RWPE2 (cell line): ENCODE measurements at regions not wholly inside any gene's neighbourhood (a gene's known extent, or its start where the extent isn't known, plus 50 kb on each side); places are given as distances from the start of the nearest gene placed in this dataset.

Source experiments
- ATAC-seq: fragments of 200-7000 bp; cut with Tn5 transposase; 3 replicates; pipeline ENCODE4 v1.9.1; 2021; ENCODE audit warnings: low read depth
- DNase-seq: peaks from one replicate; pipeline ENCODE4 v3.0.0-alpha.2; 2020; ENCODE audit warnings: low spot score
- H3K27ac ChIP-seq: fragments of 450-650 bp; 2 replicates; pipeline ENCODE4 v1.5.1; 2017; ENCODE audit warnings: mild to moderate bottlenecking; ENCODE audit not compliant: poor library complexity, severe bottlenecking
- H3K27me3 ChIP-seq: fragments of 250-450 bp; sonication (Bioruptor Pico); 2 replicates; pipeline ENCODE4 v1.5.1; 2021; ENCODE audit warnings: mild to moderate bottlenecking, moderate library complexity; ENCODE audit not compliant: insufficient read depth, poor library complexity, severe bottlenecking
- H3K36me3 ChIP-seq: fragments of 250-450 bp; sonication (Bioruptor Pico); 2 replicates; pipeline ENCODE4 v1.5.1; 2020; ENCODE audit warnings: low read depth, mild to moderate bottlenecking, moderate library complexity
- H3K4me1 ChIP-seq: fragments of 250-450 bp; sonication (Bioruptor Pico); 2 replicates; pipeline ENCODE4 v1.5.1; 2021; ENCODE audit warnings: mild to moderate bottlenecking, moderate library complexity; ENCODE audit not compliant: insufficient read depth, poor library complexity, severe bottlenecking
- H3K4me3 ChIP-seq: fragments of 250-450 bp; sonication (Bioruptor Pico); 2 replicates; pipeline ENCODE4 v1.5.1; 2021; ENCODE audit warnings: mild to moderate bottlenecking, moderate library complexity; ENCODE audit not compliant: severe bottlenecking
- H3K9me3 ChIP-seq: fragments of 250-450 bp; sonication (Bioruptor Pico); 2 replicates; pipeline ENCODE4 v1.5.1; 2021; ENCODE audit warnings: mild to moderate bottlenecking, moderate library complexity; ENCODE audit not compliant: severe bottlenecking
- TF ChIP-seq, protein P1 (sequence below): fragments of 450-650 bp; IDR thresholded peaks from one replicate; pipeline ENCODE4 v1.5.1; 2017; ENCODE audit warnings: mild to moderate bottlenecking, moderate library complexity; ENCODE audit not compliant: poor library complexity, severe bottlenecking

DNA sequence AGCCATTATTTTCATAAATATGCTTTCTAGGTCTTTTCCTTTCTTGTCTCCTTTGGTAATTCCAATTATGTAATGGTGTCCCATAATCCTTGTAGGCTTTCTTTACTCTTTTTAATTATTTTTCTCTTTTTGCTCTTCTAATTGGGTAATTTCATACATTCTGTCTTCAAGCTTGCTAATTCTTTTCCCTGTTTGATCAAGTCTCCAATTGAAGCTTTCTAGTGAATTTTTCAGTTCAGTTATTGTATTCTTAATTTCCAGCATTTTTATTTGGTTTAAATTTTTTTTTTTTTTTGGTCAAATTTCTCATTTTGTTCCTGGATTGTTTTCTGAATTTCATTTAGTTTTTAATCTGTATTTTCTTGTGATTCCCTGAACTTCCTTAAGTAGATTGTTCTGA lies 74.9 kb upstream of the UST start:
- peaks cover 8% of the 10 kb centered on the region for H3K9me3 ChIP-seq
- no peaks in the 10 kb centered on the region for H3K4me1 ChIP-seq
- TF ChIP-seq, protein P1, sequence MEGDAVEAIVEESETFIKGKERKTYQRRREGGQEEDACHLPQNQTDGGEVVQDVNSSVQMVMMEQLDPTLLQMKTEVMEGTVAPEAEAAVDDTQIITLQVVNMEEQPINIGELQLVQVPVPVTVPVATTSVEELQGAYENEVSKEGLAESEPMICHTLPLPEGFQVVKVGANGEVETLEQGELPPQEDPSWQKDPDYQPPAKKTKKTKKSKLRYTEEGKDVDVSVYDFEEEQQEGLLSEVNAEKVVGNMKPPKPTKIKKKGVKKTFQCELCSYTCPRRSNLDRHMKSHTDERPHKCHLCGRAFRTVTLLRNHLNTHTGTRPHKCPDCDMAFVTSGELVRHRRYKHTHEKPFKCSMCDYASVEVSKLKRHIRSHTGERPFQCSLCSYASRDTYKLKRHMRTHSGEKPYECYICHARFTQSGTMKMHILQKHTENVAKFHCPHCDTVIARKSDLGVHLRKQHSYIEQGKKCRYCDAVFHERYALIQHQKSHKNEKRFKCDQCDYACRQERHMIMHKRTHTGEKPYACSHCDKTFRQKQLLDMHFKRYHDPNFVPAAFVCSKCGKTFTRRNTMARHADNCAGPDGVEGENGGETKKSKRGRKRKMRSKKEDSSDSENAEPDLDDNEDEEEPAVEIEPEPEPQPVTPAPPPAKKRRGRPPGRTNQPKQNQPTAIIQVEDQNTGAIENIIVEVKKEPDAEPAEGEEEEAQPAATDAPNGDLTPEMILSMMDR, result no peak
- DNase-seq (no peak), ATAC-seq (no peak)
- H3K36me3 ChIP-seq, result no peaks in the 10 kb centered on the region
- no peaks in the 10 kb centered on the region for H3K27me3 ChIP-seq
- H3K4me3 ChIP-seq, result no peak overlapping the region
- no peak overlapping the region for H3K27ac ChIP-seq

DNA sequence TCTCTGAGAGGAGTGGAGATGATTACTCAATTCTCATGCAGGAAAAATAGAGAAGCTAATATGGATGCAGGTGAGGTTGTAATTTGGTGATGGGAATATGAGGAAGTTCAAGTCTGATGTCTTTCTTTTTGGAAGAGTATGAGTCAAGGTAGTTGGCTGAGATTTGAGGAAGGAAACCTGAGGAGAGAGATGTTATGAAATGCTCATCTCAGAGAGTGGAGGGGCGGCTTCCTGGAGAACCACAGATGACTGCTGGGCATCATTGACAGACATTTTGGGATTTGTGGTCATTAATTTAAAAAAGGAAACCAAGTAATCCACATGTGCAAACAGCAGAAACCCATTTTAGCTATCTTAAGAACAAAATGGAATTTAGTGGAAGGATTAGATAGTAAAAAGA lies 72.5 kb upstream of the UST start:
- H3K27me3 ChIP-seq, result no peaks in the 10 kb centered on the region
- H3K4me1 ChIP-seq, result no peaks in the 10 kb centered on the region
- TF ChIP-seq, protein P1, result no peak
- H3K36me3 ChIP-seq, result no peaks in the 10 kb centered on the region
- no peak overlapping the region for H3K27ac ChIP-seq
- H3K9me3 ChIP-seq, result peaks cover 5% of the 10 kb centered on the region
- DNase-seq (no peak), ATAC-seq (no peak)
- no peak overlapping the region for H3K4me3 ChIP-seq

DNA sequence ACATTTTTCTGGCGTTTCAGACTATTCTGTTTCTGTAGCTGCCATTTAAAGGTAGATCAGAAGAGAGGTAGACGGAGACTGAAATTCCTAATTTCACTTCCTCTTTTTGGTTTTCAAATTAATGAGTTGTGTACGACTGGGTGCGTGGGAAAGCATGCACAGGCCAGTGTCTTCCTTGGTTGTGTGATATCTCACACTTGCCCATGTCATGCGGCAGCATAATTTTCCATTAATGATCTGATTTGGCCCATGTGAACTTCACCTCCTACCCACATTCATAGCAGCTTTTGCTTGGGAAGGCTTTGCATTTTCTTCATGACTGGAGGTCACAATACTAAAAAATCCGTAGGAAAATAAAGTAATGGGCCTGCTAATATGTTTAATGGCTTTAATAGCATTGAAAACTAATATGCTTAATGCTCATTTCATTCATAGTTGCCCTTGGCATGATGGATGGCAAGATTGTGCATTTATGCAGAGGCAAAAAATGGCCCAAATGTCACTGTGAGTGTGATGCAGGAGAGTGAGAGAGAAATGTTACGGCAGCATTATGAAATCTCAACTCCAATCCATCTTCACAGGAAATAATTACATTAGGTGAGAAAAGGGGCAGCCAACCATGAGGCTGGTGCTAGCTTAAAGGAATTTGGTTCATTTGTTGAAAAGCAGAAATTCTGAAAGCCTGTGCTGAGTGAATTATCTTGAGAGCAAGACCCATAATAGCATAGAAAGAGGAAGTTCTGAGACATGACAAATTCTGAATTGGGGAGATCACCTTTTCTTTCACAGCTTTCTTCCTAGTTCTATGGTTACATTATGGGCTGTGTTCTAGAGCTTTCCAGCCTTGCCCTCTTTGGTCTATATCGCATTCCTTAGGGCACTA lies 69.0 kb upstream of the UST start:
- no peaks in the 10 kb centered on the region for H3K9me3 ChIP-seq
- DNase-seq (no peak), ATAC-seq (no peak)
- TF ChIP-seq, protein P1, result no peak
- H3K27me3 ChIP-seq, result no peaks in the 10 kb centered on the region
- H3K4me3 ChIP-seq, result no peak overlapping the region
- H3K36me3 ChIP-seq, result no peaks in the 10 kb centered on the region
- no peaks in the 10 kb centered on the region for H3K4me1 ChIP-seq
- no peak overlapping the region for H3K27ac ChIP-seq

- ATAC-seq, result no peak
- Histone ChIP-seq H3K4me3 (no peak overlapping the region), H3K27ac (no peak overlapping the region), H3K36me3 (no peaks in the 10 kb centered on the region), H3K9me3 (no peaks in the 10 kb centered on the region), H3K4me1 (no peaks in the 10 kb centered on the region), H3K27me3 (no peaks in the 10 kb centered on the region)
- TF ChIP-seq, protein P1, result no peak
- no peak for DNase-seq
Observed at GRCh38 chr6:148678682-148679081, 68.1 kb upstream of the UST start.

- no peaks in the 10 kb centered on the region for H3K36me3 ChIP-seq
- TF ChIP-seq, protein P1, result no peak
- H3K27ac ChIP-seq, result no peak overlapping the region
- H3K27me3 ChIP-seq, result no peaks in the 10 kb centered on the region
- H3K9me3 ChIP-seq, result no peaks in the 10 kb centered on the region
- no peaks in the 10 kb centered on the region for H3K4me1 ChIP-seq
- DNase-seq (no peak), ATAC-seq (no peak)
- no peak overlapping the region for H3K4me3 ChIP-seq
Observed at GRCh38 chr6:148681666-148682065, 65.2 kb upstream of the UST start.
